GM10266 (cell line): ENCODE measurements at regions not wholly inside any gene's neighbourhood (a gene's known extent, or its start where the extent isn't known, plus 50 kb on each side); places are given as distances from the start of the nearest gene placed in this dataset.
A peak's percentile ranks its signal among the peaks of the same experiment; 100 is the strongest.

Experiments used
- DNase-seq: peaks from one replicate; pipeline ENCODE4 v3.0.0; 2012; ENCODE audit errors: extremely low spot score
- TF ChIP-seq, protein P1 (sequence below): IDR thresholded peaks from 2 replicates; pipeline ENCODE4 v1.5.1; 2012; ENCODE audit warnings: mild to moderate bottlenecking, low read depth; ENCODE audit not compliant: control insufficient read depth, insufficient read depth; ENCODE audit errors: missing control alignments

GRCh38 chr2:125630377-125630776, 1025.6 kb upstream of the GYPC start:
- TF ChIP-seq, protein P1, sequence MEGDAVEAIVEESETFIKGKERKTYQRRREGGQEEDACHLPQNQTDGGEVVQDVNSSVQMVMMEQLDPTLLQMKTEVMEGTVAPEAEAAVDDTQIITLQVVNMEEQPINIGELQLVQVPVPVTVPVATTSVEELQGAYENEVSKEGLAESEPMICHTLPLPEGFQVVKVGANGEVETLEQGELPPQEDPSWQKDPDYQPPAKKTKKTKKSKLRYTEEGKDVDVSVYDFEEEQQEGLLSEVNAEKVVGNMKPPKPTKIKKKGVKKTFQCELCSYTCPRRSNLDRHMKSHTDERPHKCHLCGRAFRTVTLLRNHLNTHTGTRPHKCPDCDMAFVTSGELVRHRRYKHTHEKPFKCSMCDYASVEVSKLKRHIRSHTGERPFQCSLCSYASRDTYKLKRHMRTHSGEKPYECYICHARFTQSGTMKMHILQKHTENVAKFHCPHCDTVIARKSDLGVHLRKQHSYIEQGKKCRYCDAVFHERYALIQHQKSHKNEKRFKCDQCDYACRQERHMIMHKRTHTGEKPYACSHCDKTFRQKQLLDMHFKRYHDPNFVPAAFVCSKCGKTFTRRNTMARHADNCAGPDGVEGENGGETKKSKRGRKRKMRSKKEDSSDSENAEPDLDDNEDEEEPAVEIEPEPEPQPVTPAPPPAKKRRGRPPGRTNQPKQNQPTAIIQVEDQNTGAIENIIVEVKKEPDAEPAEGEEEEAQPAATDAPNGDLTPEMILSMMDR: no peak
- no peak for DNase-seq

- no peak for DNase-seq
- TF ChIP-seq, protein P1: no peak
These were observed 1021.3 kb upstream of the GYPC start for GRCh38 chr2:125634662-125635061.

GRCh38 chr2:125638345-125638744, 1017.6 kb upstream of the GYPC start:
- TF ChIP-seq, protein P1: no peak

GRCh38 chr2:125642032-125642431, 1013.9 kb upstream of the GYPC start:
- DNase-seq: no peak
- TF ChIP-seq, protein P1: no peak

More at GRCh38 chr2:125638345-125638744, 1017.6 kb upstream of the GYPC start:
- DNase-seq: no peak

GRCh38 chr2:125643128-125643527, 1012.8 kb upstream of the GYPC start:
- TF ChIP-seq, protein P1: no peak
- DNase-seq: no peak

- peak; percentile 21 for DNase-seq
- TF ChIP-seq, protein P1: no peak
These were observed 1012.4 kb upstream of the GYPC start for GRCh38 chr2:125643585-125643984.

- DNase-seq: no peak
- TF ChIP-seq, protein P1: no peak
These were observed 1011.7 kb upstream of the GYPC start for GRCh38 chr2:125644257-125644656.

DNA sequence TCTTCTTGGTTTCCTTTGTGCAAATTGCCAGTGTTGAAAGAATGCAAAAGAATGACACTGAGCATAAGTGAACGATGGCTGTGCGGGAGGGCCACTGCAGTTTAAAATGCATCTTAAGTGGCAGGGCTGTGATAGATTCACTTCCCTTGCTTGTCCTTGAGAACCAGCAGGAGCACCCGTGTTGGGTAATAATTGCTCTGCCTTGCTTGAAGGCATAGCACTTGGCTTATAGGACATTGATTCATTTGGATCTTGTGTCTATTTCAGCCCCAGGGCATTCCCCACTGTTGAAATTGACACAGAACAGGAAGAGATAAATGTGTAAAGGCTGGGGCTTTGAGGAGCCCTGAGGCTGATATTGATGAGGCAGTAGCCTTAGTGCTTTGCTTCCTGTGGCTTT, 1003.7 kb upstream of the GYPC start:
- TF ChIP-seq, protein P1: no peak
- no peak for DNase-seq
